PC-9 (cell line): ENCODE measurements at regions not wholly inside any gene's neighbourhood (a gene's known extent, or its start where the extent isn't known, plus 50 kb on each side); places are given as distances from the start of the nearest gene placed in this dataset.

Experiments
- BruUV-seq: library from RNA; stranded (reverse); fragments of 400-500 nt; replicated peaks from 2 replicates; lab custom pipeline; 2021; lab: Mats Ljungman, UMichigan
- CTCF ChIA-PET: fragments of 300-600 bp; sonication (Branson Sonifier 250); formaldehyde crosslinking; loops from one replicate; lab custom pipeline; 2022; ENCODE audit warnings: antibody characterized with exemption; lab: Charles Lee
- POLR2A ChIA-PET: fragments of 300-600 bp; sonication (Branson Sonifier 250); formaldehyde crosslinking; loops from one replicate; lab custom pipeline; 2022; ENCODE audit warnings: antibody characterized with exemption; ENCODE audit not compliant: unreplicated experiment; lab: Charles Lee
- DNase-seq, 2 experiments: peaks; one replicate each; pipeline versions ENCODE4 v3.0.0 to v3.0.0-alpha.2; 2015 to 2022; ENCODE audit warnings: mixed read lengths in 1 of 2
- H2AFZ ChIP-seq: fragments of 200-600 bp; sonication (generic); 2 replicates; pipeline ENCODE4 v1.8.1; 2017; ENCODE audit warnings: antibody characterized with exemption
- H3F3A ChIP-seq: fragments of 200-600 bp; sonication (generic); 2 replicates; pipeline ENCODE4 v1.8.1; 2017; ENCODE audit warnings: antibody characterized with exemption, mild to moderate bottlenecking, low read depth; ENCODE audit not compliant: insufficient read depth
- H3K27ac ChIP-seq: fragments of 200-600 bp; sonication (generic); 2 replicates; pipeline ENCODE4 v1.6.1; 2016; ENCODE audit warnings: mixed run types
- H3K27me3 ChIP-seq: fragments of 200-600 bp; sonication (generic); 2 replicates; pipeline ENCODE4 v1.6.1; 2016; ENCODE audit warnings: low read depth, mixed run types; ENCODE audit not compliant: insufficient read depth
- H3K36me3 ChIP-seq: fragments of 200-600 bp; sonication (generic); 2 replicates; pipeline ENCODE4 v1.6.1; 2016; ENCODE audit warnings: low read depth, mixed run types
- H3K4me1 ChIP-seq: fragments of 200-600 bp; sonication (generic); replicated peaks from 2 replicates; pipeline ENCODE4 v1.6.1; 2016; ENCODE audit warnings: mixed run types; ENCODE audit not compliant: insufficient read depth
- H3K4me2 ChIP-seq: fragments of 200-600 bp; sonication (generic); 2 replicates; pipeline ENCODE4 v1.6.1; 2017; ENCODE audit warnings: mixed run types
- H3K4me3 ChIP-seq: fragments of 200-600 bp; sonication (generic); 2 replicates; pipeline ENCODE4 v1.6.1; 2016; ENCODE audit warnings: mixed run types
- H3K79me2 ChIP-seq: fragments of 200-600 bp; sonication (generic); 2 replicates; pipeline ENCODE4 v1.6.1; 2017; ENCODE audit warnings: low read depth, mixed run types
- H3K9me2 ChIP-seq: fragments of 200-600 bp; sonication (generic); 2 replicates; pipeline ENCODE4 v1.8.1; 2017; ENCODE audit warnings: mild to moderate bottlenecking; ENCODE audit not compliant: insufficient read depth
- H3K9me3 ChIP-seq: fragments of 200-600 bp; sonication (generic); 2 replicates; pipeline ENCODE4 v1.8.1; 2016; ENCODE audit warnings: low read depth; ENCODE audit not compliant: insufficient read depth
- H4K20me1 ChIP-seq: fragments of 200-600 bp; sonication (generic); 2 replicates; pipeline ENCODE4 v1.8.1; 2017; ENCODE audit not compliant: insufficient read depth
- EZH2 ChIP-seq: fragments of 200-600 bp; sonication (generic); IDR thresholded peaks from 2 replicates; pipeline ENCODE4 v1.8.0; 2017; ENCODE audit warnings: antibody characterized with exemption, low read depth
- intact Hi-C: fragments of 100-400 bp; cut with micrococcal nuclease; formaldehyde crosslinking; loops from one replicate; pipeline ENCODE4 v1.10.0; 2022; ENCODE audit not compliant: unreplicated experiment
- TF ChIP-seq, protein P1 (sequence below): fragments of 200-600 bp; sonication (generic); conservative IDR thresholded peaks from 2 replicates; pipeline ENCODE4 v1.6.1; 2017; ENCODE audit warnings: mixed run types, antibody characterized with exemption, mild to moderate bottlenecking, moderate library complexity

DNA sequence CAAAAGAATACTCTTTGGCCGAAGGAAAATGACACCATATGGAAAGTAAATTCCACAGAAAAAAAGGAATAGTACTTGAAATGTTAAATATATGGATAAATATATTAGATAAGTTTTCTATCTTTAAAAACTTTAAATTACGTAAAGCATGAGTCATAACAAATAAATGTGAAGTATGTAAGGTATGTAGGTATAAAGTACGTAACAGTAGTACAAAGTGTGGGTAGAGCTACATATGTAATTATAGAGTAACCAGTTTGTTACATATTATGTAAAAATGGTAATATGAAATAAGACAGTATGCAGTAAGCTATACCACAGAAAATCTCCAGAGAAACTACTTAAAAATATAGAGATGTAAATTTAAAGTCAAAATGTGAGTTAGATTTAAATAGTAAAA is 582.3 kb upstream of the CHORDC1 start:
- H3K79me2 ChIP-seq = no peaks in the 10 kb centered on the region
- H3K27ac ChIP-seq = no peak overlapping the region
- TF ChIP-seq, protein P1, sequence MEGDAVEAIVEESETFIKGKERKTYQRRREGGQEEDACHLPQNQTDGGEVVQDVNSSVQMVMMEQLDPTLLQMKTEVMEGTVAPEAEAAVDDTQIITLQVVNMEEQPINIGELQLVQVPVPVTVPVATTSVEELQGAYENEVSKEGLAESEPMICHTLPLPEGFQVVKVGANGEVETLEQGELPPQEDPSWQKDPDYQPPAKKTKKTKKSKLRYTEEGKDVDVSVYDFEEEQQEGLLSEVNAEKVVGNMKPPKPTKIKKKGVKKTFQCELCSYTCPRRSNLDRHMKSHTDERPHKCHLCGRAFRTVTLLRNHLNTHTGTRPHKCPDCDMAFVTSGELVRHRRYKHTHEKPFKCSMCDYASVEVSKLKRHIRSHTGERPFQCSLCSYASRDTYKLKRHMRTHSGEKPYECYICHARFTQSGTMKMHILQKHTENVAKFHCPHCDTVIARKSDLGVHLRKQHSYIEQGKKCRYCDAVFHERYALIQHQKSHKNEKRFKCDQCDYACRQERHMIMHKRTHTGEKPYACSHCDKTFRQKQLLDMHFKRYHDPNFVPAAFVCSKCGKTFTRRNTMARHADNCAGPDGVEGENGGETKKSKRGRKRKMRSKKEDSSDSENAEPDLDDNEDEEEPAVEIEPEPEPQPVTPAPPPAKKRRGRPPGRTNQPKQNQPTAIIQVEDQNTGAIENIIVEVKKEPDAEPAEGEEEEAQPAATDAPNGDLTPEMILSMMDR = no peak
- no peak for TF ChIP-seq EZH2
- no peaks in the 10 kb centered on the region for H3F3A ChIP-seq
- no peak overlapping the region for H3K4me2 ChIP-seq
- ChIA-PET POLR2A (interaction anchor here (0.5 kb wide), 1 partner anchor 43 kb away, joined by 5 read pairs; no protein-coding TSS in a partner anchor), CTCF (no interaction called here)
- H2AFZ ChIP-seq = no peak overlapping the region
- BruUV-seq = no TSS peak
- H3K4me1 ChIP-seq = peaks cover 28% of the 10 kb centered on the region
- H3K4me3 ChIP-seq = no peak overlapping the region
- H3K9me2 ChIP-seq = no peaks in the 10 kb centered on the region
- H4K20me1 ChIP-seq = no peaks in the 10 kb centered on the region
- H3K9me3 ChIP-seq = peaks cover 3% of the 10 kb centered on the region; the same call in 1 of the 2 replicates
- H3K27me3 ChIP-seq = no peaks in the 10 kb centered on the region
- no peaks in the 10 kb centered on the region for H3K36me3 ChIP-seq
- intact Hi-C loops = loop anchor here (10.0 kb wide), 1 partner anchor 300 kb away; no protein-coding TSS in a partner anchor
- peak in 1 of 2 experiments; percentile 55 for DNase-seq

DNA sequence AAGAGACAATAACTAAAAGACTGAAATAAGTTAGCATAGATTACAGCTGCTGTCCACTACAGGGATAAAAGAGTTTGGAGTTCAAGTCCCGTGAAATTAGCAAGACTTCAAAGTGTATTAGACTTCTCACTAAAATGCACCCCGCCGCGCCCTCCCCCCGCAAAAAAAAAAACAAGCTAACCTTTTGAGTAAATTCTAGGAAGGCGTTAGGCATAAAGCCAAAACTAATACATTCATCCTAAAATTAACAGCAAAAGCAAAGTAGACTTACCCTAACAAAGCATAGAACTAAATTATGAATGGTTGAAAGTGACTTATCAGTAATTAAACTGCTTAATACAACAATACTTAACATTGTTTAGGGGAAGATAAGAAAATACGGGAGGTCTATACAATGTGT is 581.0 kb upstream of the CHORDC1 start:
- H3K9me2 ChIP-seq = no peaks in the 10 kb centered on the region
- H3K9me3 ChIP-seq = peaks cover 3% of the 10 kb centered on the region; the same call in 1 of the 2 replicates
- no peaks in the 10 kb centered on the region for H3K27me3 ChIP-seq
- POLR2A ChIA-PET = interaction anchor here (0.5 to 0.7 kb wide), 3 partner anchors 13 to 1554 kb away, joined by 3 to 32 read pairs (median 3); no protein-coding TSS in a partner anchor
- no peak overlapping the region for H2AFZ ChIP-seq
- H3K79me2 ChIP-seq = no peaks in the 10 kb centered on the region
- peak overlapping the region; percentile 38; the same call in 1 of the 2 replicates for H3K4me2 ChIP-seq
- TF ChIP-seq, protein P1 = no peak
- BruUV-seq = TSS peak; percentile 87
- H3F3A ChIP-seq = no peaks in the 10 kb centered on the region
- no peak overlapping the region for H3K4me3 ChIP-seq
- peak overlapping the region; percentile 19; the same call in 1 of the 2 replicates for H3K27ac ChIP-seq
- CTCF ChIA-PET = interaction anchor here (0.6 kb wide), 2 partner anchors 12 to 66 kb away, joined by 4 to 5 read pairs; no protein-coding TSS in a partner anchor
- intact Hi-C loops = loop anchor here (10.0 kb wide), 1 partner anchor 301 kb away; no protein-coding TSS in a partner anchor
- H4K20me1 ChIP-seq = no peaks in the 10 kb centered on the region
- H3K36me3 ChIP-seq = no peaks in the 10 kb centered on the region
- H3K4me1 ChIP-seq = peaks cover 28% of the 10 kb centered on the region
- no peak for DNase-seq

DNA sequence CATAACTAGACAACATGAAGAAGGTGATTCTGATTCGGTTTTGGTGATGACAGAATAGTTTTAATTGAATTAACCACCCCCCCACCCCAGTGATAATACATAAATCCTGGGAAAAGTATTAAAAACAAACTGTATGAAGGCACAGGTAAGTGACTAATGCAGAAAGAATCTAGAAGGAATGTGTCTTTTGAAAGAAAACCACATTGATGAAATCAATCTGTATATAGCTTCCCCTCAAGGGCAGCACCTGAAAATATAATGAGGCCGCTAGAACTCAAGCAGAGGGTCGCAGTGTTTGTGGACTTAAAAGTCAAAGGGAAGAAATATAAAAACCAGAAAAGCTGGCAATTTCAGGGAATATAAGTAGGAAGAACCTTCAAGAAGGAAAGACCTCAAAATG is 580.5 kb upstream of the CHORDC1 start:
- Histone ChIP-seq H3K4me3 (no peak overlapping the region), H3K79me2 (no peaks in the 10 kb centered on the region), H3K4me2 (peak overlapping the region; percentile 38), H3K27ac (peak overlapping the region; percentile 38; the same call in 1 of the 2 replicates), H3K9me3 (peaks cover 3% of the 10 kb centered on the region; the same call in 1 of the 2 replicates), H3K9me2 (no peaks in the 10 kb centered on the region), H3K4me1 (peaks cover 28% of the 10 kb centered on the region), H4K20me1 (no peaks in the 10 kb centered on the region), H3K36me3 (no peaks in the 10 kb centered on the region), H3F3A (no peaks in the 10 kb centered on the region), H2AFZ (no peak overlapping the region), H3K27me3 (no peaks in the 10 kb centered on the region)
- TF ChIP-seq, protein P1 = no peak
- no peak for TF ChIP-seq EZH2
- intact Hi-C loops = loop anchor here (10.0 kb wide), 1 partner anchor 301 kb away; no protein-coding TSS in a partner anchor
- CTCF ChIA-PET = no interaction called here
- POLR2A ChIA-PET = interaction anchor here (0.5 to 0.7 kb wide), 3 partner anchors 13 to 1554 kb away, joined by 3 to 32 read pairs (median 3); no protein-coding TSS in a partner anchor
- BruUV-seq = no TSS peak
- DNase-seq = peak; percentile 23 to 76
